CD4-positive, alpha-beta T cell treated with Interleukin-17A for 4 hours (primary cell): ENCODE measurements at regions not wholly inside any gene's neighbourhood (a gene's known extent, or its start where the extent isn't known, plus 50 kb on each side); places are given as distances from the start of the nearest gene placed in this dataset.

Experiments used
- DNase-seq: peaks from one replicate; pipeline ENCODE4 v3.0.0-alpha.2; 2020; ENCODE audit warnings: mixed read lengths

GRCh38 chr2:220310451-220310861 is 683.0 kb downstream of the SLC4A3 start:
- DNase-seq = no peak

- no peak for DNase-seq
Measured at GRCh38 chr2:220315098-220315823, 687.8 kb downstream of the SLC4A3 start.

- no peak for DNase-seq
Measured at GRCh38 chr2:220318037-220318436, 690.6 kb downstream of the SLC4A3 start.

- no peak for DNase-seq
Measured at GRCh38 chr2:220318508-220318907, 691.1 kb downstream of the SLC4A3 start.

- DNase-seq = no peak
Measured at GRCh38 chr2:220320326-220320725, 692.9 kb downstream of the SLC4A3 start.

GRCh38 chr2:220332886-220333285 is 705.5 kb downstream of the SLC4A3 start:
- DNase-seq = no peak

GRCh38 chr2:220334210-220334609 is 706.8 kb downstream of the SLC4A3 start:
- no peak for DNase-seq

- DNase-seq = no peak
Measured at GRCh38 chr2:220334871-220335590, 707.6 kb downstream of the SLC4A3 start.

- DNase-seq = no peak
Measured at GRCh38 chr2:220335591-220335915, 708.1 kb downstream of the SLC4A3 start.

- no peak for DNase-seq
Measured at GRCh38 chr2:220336771-220337170, 709.3 kb downstream of the SLC4A3 start.

- DNase-seq = no peak
Measured at GRCh38 chr2:220337611-220338440, 710.4 kb downstream of the SLC4A3 start.

- DNase-seq = no peak
Measured at GRCh38 chr2:220341014-220341413, 713.6 kb downstream of the SLC4A3 start.

GRCh38 chr2:220346919-220347318 is 719.5 kb downstream of the SLC4A3 start:
- DNase-seq = no peak

- no peak for DNase-seq
Measured at GRCh38 chr2:220347626-220348025, 720.2 kb downstream of the SLC4A3 start.

GRCh38 chr2:220348206-220348605 is 720.8 kb downstream of the SLC4A3 start:
- no peak for DNase-seq

GRCh38 chr2:220353897-220354296 is 726.5 kb downstream of the SLC4A3 start:
- DNase-seq = no peak

GRCh38 chr2:220356076-220356475 is 728.6 kb downstream of the SLC4A3 start:
- DNase-seq = no peak

GRCh38 chr2:220365023-220365422 is 737.6 kb downstream of the SLC4A3 start:
- DNase-seq = no peak

GRCh38 chr2:220366765-220367164 is 739.3 kb downstream of the SLC4A3 start:
- DNase-seq = no peak

- DNase-seq = no peak
Measured at GRCh38 chr2:220370764-220371163, 743.3 kb downstream of the SLC4A3 start.

- no peak for DNase-seq
Measured at GRCh38 chr2:220371211-220371610, 743.8 kb downstream of the SLC4A3 start.

GRCh38 chr2:220373878-220374277 is 746.4 kb downstream of the SLC4A3 start:
- no peak for DNase-seq

- DNase-seq = no peak
Measured at GRCh38 chr2:220374282-220374681, 746.9 kb downstream of the SLC4A3 start.
